Endothelial cell (in vitro differentiated cells): ENCODE measurements at regions not wholly inside any gene's neighbourhood (a gene's known extent, or its start where the extent isn't known, plus 50 kb on each side); places are given as distances from the start of the nearest gene placed in this dataset.

Experiments
- DNase-seq: peaks from one replicate; pipeline ENCODE4 v3.0.0; 2021; ENCODE audit warnings: low spot score
- H3K27ac Mint-ChIP-seq: one replicate; pipeline ENCODE4 v1.8.0; 2021; ENCODE audit warnings: mixed read lengths, inconsistent platforms; ENCODE audit not compliant: unreplicated experiment
- H3K27me3 Mint-ChIP-seq: one replicate; pipeline ENCODE4 v1.8.0; 2021; ENCODE audit warnings: mild to moderate bottlenecking, moderate library complexity, mixed read lengths, inconsistent platforms; ENCODE audit not compliant: unreplicated experiment
- H3K36me3 Mint-ChIP-seq: one replicate; pipeline ENCODE4 v1.8.0; 2021; ENCODE audit warnings: mild to moderate bottlenecking, low read depth, mixed read lengths, inconsistent platforms; ENCODE audit not compliant: unreplicated experiment
- H3K4me1 Mint-ChIP-seq: one replicate; pipeline ENCODE4 v1.8.0; 2021; ENCODE audit warnings: mild to moderate bottlenecking, mixed read lengths, inconsistent platforms; ENCODE audit not compliant: unreplicated experiment
- H3K4me3 Mint-ChIP-seq: one replicate; pipeline ENCODE4 v1.8.0; 2021; ENCODE audit warnings: mild to moderate bottlenecking, mixed read lengths, inconsistent platforms; ENCODE audit not compliant: unreplicated experiment
- H3K9me3 Mint-ChIP-seq: one replicate; pipeline ENCODE4 v1.8.0; 2021; ENCODE audit warnings: mixed read lengths, inconsistent platforms; ENCODE audit not compliant: unreplicated experiment
- TF ChIP-seq, protein P1 (sequence below): fragments of 200-600 bp; sonication (generic); IDR thresholded peaks from one replicate; pipeline ENCODE4 v1.5.0; 2021; ENCODE audit warnings: antibody characterized with exemption; ENCODE audit not compliant: unreplicated experiment

- H3K9me3 Mint-ChIP-seq, result no peaks in the 10 kb centered on the region
- TF ChIP-seq, protein P1, sequence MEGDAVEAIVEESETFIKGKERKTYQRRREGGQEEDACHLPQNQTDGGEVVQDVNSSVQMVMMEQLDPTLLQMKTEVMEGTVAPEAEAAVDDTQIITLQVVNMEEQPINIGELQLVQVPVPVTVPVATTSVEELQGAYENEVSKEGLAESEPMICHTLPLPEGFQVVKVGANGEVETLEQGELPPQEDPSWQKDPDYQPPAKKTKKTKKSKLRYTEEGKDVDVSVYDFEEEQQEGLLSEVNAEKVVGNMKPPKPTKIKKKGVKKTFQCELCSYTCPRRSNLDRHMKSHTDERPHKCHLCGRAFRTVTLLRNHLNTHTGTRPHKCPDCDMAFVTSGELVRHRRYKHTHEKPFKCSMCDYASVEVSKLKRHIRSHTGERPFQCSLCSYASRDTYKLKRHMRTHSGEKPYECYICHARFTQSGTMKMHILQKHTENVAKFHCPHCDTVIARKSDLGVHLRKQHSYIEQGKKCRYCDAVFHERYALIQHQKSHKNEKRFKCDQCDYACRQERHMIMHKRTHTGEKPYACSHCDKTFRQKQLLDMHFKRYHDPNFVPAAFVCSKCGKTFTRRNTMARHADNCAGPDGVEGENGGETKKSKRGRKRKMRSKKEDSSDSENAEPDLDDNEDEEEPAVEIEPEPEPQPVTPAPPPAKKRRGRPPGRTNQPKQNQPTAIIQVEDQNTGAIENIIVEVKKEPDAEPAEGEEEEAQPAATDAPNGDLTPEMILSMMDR, result no peak
Observed at GRCh38 chr7:109178342-109178741, 608.7 kb downstream of the DNAJB9 start.

DNA sequence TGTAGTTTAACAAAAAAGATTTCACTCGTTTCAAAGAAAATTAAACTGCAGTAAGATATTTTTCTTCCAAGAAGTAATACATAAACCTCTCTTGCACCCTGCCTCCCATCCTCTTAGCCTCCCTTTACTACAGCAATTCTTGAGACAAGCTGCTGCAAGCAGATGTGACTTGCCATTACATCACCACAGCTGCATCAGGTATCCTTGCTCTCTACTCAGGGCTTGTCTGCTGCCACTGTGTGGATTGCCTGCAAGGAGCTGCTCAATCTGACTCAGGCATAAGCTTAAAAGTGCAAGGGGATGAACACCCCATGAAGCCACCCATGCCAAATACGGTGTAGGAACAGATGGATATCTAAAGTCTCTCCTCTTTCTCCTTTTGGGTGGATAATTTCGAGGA is 609.9 kb downstream of the DNAJB9 start:
- no peaks in the 10 kb centered on the region for H3K36me3 Mint-ChIP-seq
- H3K4me1 Mint-ChIP-seq, result no peaks in the 10 kb centered on the region
- DNase-seq, result no peak
- TF ChIP-seq, protein P1, result no peak
- H3K4me3 Mint-ChIP-seq, result no peak overlapping the region
- H3K27ac Mint-ChIP-seq, result no peak overlapping the region
- H3K9me3 Mint-ChIP-seq, result no peaks in the 10 kb centered on the region
- peaks cover 2% of the 10 kb centered on the region for H3K27me3 Mint-ChIP-seq

More at GRCh38 chr7:109178342-109178741, 608.7 kb downstream of the DNAJB9 start:
- Mint-ChIP-seq H3K4me1 (no peaks in the 10 kb centered on the region), H3K27me3 (peaks cover 2% of the 10 kb centered on the region), H3K36me3 (no peaks in the 10 kb centered on the region), H3K27ac (no peak overlapping the region), H3K4me3 (no peak overlapping the region)
- DNase-seq, result no peak

DNA sequence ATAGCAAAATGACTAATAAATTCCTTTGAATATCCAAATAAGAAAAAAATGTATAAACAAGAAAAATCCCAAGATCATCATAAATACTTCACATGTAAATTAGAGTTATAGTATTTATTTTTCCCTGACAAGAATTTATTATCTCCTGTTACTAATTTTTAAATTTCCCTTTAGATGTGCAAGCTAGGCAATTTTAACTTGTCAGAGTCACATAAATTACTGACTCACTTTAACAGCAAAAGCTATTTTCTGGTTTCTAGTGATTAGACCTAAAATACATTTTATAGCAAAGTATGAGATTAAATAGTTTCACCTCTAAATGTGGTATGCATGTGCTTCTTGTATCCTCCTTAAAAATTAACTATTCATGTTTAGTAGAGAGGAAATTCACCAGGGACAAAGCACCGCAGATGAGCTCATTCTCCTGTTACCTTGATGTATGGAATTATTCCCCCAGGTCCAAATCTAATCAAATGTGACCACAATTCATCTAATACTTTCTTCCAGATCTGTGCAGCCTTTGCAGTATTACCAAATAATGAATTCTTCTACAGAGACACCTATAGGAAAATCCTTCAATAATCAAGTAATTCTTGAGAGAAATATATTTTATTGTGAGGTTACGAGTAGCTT is 621.2 kb downstream of the DNAJB9 start:
- H3K4me3 Mint-ChIP-seq, result no peak overlapping the region
- H3K9me3 Mint-ChIP-seq, result no peaks in the 10 kb centered on the region
- TF ChIP-seq, protein P1, result no peak
- no peaks in the 10 kb centered on the region for H3K27me3 Mint-ChIP-seq
- no peaks in the 10 kb centered on the region for H3K4me1 Mint-ChIP-seq
- DNase-seq, result no peak
- peak overlapping the region; percentile 52 for H3K27ac Mint-ChIP-seq
- H3K36me3 Mint-ChIP-seq, result no peaks in the 10 kb centered on the region

DNA sequence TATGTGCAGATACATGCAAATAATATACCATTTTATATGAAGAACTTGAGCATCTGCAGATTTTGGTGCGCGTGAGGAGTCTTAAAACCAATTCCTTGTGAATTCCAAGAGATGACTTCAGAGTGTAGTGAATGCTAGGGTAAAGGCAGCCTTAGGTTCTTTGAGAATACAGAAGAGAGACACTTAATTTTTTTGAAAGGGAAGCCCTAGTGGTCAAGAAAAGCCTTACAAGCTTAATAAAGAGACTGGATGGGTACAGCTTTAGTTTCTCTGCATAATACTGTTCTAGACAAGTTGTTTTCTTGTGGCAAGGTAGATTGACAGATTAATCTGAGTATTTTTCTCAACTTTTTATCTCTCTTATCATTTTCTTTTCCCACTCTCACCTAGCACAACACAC is 636.5 kb downstream of the DNAJB9 start:
- no peaks in the 10 kb centered on the region for H3K36me3 Mint-ChIP-seq
- no peak overlapping the region for H3K4me3 Mint-ChIP-seq
- TF ChIP-seq, protein P1, result no peak
- DNase-seq, result no peak
- H3K27ac Mint-ChIP-seq, result no peak overlapping the region
- peaks cover 26% of the 10 kb centered on the region for H3K4me1 Mint-ChIP-seq
- no peaks in the 10 kb centered on the region for H3K9me3 Mint-ChIP-seq
- no peaks in the 10 kb centered on the region for H3K27me3 Mint-ChIP-seq

DNA sequence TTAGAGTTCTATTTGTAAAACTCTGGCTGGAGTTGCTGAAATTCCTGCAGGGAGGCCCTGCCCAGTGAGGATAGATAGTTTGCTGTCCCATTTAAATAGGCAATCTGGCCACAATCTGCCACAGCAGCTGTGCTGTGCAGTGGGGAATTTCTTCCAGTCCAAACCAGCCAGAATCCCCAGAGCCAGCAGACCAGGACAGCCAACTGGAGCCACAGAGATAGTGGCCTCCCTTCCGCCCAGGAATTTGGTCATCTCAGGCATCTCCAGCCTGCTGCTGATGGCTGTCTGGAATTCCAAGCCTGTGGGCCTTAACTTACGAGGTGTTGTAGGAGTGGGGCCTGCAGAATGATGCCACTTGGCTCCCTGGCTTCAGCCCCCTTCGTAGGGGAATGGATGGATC is 643.4 kb downstream of the DNAJB9 start:
- no peaks in the 10 kb centered on the region for H3K4me1 Mint-ChIP-seq

More for the DNA sequence above, 643.4 kb downstream of the DNAJB9 start:
- Mint-ChIP-seq H3K36me3 (no peaks in the 10 kb centered on the region), H3K4me3 (no peak overlapping the region), H3K27me3 (no peaks in the 10 kb centered on the region), H3K27ac (no peak overlapping the region), H3K9me3 (no peaks in the 10 kb centered on the region)
- TF ChIP-seq, protein P1, result no peak
- DNase-seq, result no peak
